ENCODE measurements at regions not wholly inside any gene's neighbourhood (a gene's known extent, or its start where the extent isn't known, plus 50 kb on each side); places are given as distances from the start of the nearest gene placed in this dataset.

GRCh38 chr18:46352520-46353250, 248.5 kb downstream of the HAUS1 start:
- DNase-seq (ENCODE audit: insufficient read length, low spot score, missing footprints), result no peak
- H3K27ac ChIP-seq (ENCODE audit: low read depth, low read length), result no peak overlapping the region
- H3K4me3 ChIP-seq (ENCODE audit: insufficient read depth, low read length), result no peak overlapping the region
- H3K4me1 ChIP-seq (ENCODE audit: insufficient read depth, low read length), result no peaks in the 10 kb centered on the region
- H3K9me3 ChIP-seq (ENCODE audit: low read depth, low read length), result no peaks in the 10 kb centered on the region
- no peaks in the 10 kb centered on the region for H4K20me1 ChIP-seq (ENCODE audit: insufficient read depth, low read length)
- no peaks in the 10 kb centered on the region for H3K79me2 ChIP-seq (ENCODE audit: insufficient read depth, low read length)
- H3K27me3 ChIP-seq (ENCODE audit: insufficient read depth, low read length), result no peaks in the 10 kb centered on the region
- no peak for TF ChIP-seq CTCF (IDR thresholded peaks at IDR 0.05; ENCODE audit: extremely low read depth, low read depth, low read length)
- H2AFZ ChIP-seq (ENCODE audit: low read length), result no peak overlapping the region
- H3K36me3 ChIP-seq (ENCODE audit: insufficient read depth, low read length), result no peaks in the 10 kb centered on the region
- H3K4me2 ChIP-seq (ENCODE audit: insufficient read depth, low read length), result no peak overlapping the region

- TF ChIP-seq CTCF (IDR thresholded peaks at IDR 0.05; ENCODE audit: extremely low read depth, low read depth, low read length), result no peak
- Histone ChIP-seq H3K4me3 (ENCODE audit: insufficient read depth, low read length) (no peak overlapping the region), H3K36me3 (ENCODE audit: insufficient read depth, low read length) (no peaks in the 10 kb centered on the region), H2AFZ (ENCODE audit: low read length) (no peak overlapping the region), H3K79me2 (ENCODE audit: insufficient read depth, low read length) (no peaks in the 10 kb centered on the region), H3K27me3 (ENCODE audit: insufficient read depth, low read length) (no peaks in the 10 kb centered on the region), H3K4me2 (ENCODE audit: insufficient read depth, low read length) (no peak overlapping the region), H3K4me1 (ENCODE audit: insufficient read depth, low read length) (no peaks in the 10 kb centered on the region), H4K20me1 (ENCODE audit: insufficient read depth, low read length) (no peaks in the 10 kb centered on the region), H3K9me3 (ENCODE audit: low read depth, low read length) (no peaks in the 10 kb centered on the region), H3K27ac (ENCODE audit: low read depth, low read length) (no peak overlapping the region)
- no peak for DNase-seq (ENCODE audit: insufficient read length, low spot score, missing footprints)
These were observed 249.3 kb downstream of the HAUS1 start for GRCh38 chr18:46353460-46353859.

- no peaks in the 10 kb centered on the region for H3K27me3 ChIP-seq (ENCODE audit: insufficient read depth, low read length)
- H3K9me3 ChIP-seq (ENCODE audit: low read depth, low read length), result no peaks in the 10 kb centered on the region
- no peaks in the 10 kb centered on the region for H4K20me1 ChIP-seq (ENCODE audit: insufficient read depth, low read length)
- H3K4me1 ChIP-seq (ENCODE audit: insufficient read depth, low read length), result no peaks in the 10 kb centered on the region
- H3K4me2 ChIP-seq (ENCODE audit: insufficient read depth, low read length), result no peak overlapping the region
- TF ChIP-seq CTCF (IDR thresholded peaks at IDR 0.05; ENCODE audit: extremely low read depth, low read depth, low read length), result no peak
- H3K27ac ChIP-seq (ENCODE audit: low read depth, low read length), result no peak overlapping the region
- DNase-seq (ENCODE audit: insufficient read length, low spot score, missing footprints), result no peak
- no peaks in the 10 kb centered on the region for H3K79me2 ChIP-seq (ENCODE audit: insufficient read depth, low read length)
- H2AFZ ChIP-seq (ENCODE audit: low read length), result no peak overlapping the region
- no peak overlapping the region for H3K4me3 ChIP-seq (ENCODE audit: insufficient read depth, low read length)
- no peaks in the 10 kb centered on the region for H3K36me3 ChIP-seq (ENCODE audit: insufficient read depth, low read length)
These were observed 252.3 kb downstream of the HAUS1 start for GRCh38 chr18:46356278-46357033.

GRCh38 chr18:46360102-46360699, 256.0 kb downstream of the HAUS1 start:
- TF ChIP-seq CTCF (IDR thresholded peaks at IDR 0.05; ENCODE audit: extremely low read depth, low read depth, low read length), result no peak
- no peaks in the 10 kb centered on the region for H3K79me2 ChIP-seq (ENCODE audit: insufficient read depth, low read length)

More at GRCh38 chr18:46360102-46360699, 256.0 kb downstream of the HAUS1 start:
- Histone ChIP-seq H3K4me3 (ENCODE audit: insufficient read depth, low read length) (no peak overlapping the region), H3K27ac (ENCODE audit: low read depth, low read length) (no peak overlapping the region), H3K36me3 (ENCODE audit: insufficient read depth, low read length) (no peaks in the 10 kb centered on the region), H4K20me1 (ENCODE audit: insufficient read depth, low read length) (no peaks in the 10 kb centered on the region), H3K4me2 (ENCODE audit: insufficient read depth, low read length) (no peak overlapping the region), H3K9me3 (ENCODE audit: low read depth, low read length) (no peaks in the 10 kb centered on the region), H3K27me3 (ENCODE audit: insufficient read depth, low read length) (peaks cover 4% of the 10 kb centered on the region), H2AFZ (ENCODE audit: low read length) (no peak overlapping the region), H3K4me1 (ENCODE audit: insufficient read depth, low read length) (no peaks in the 10 kb centered on the region)
- no peak for DNase-seq (ENCODE audit: insufficient read length, low spot score, missing footprints)

All from osteoblast (primary cell).